ENCODE measurements at regions not wholly inside any gene's neighbourhood (a gene's known extent, or its start where the extent isn't known, plus 50 kb on each side); places are given as distances from the start of the nearest gene placed in this dataset.

GRCh38 chr1:222168621-222169020 lies 379.3 kb downstream of the HHIPL2 start:
- TF ChIP-seq ZNF510 (tag by site-specific recombination; IDR thresholded peaks at IDR 0.05; ENCODE audit: insufficient replicate concordance) (no peak), CTCF (tag by site-specific recombination; IDR thresholded peaks at IDR 0.05) (no peak), ZNF341 (tag by site-specific recombination; IDR thresholded peaks at IDR 0.05; ENCODE audit: low read depth) (no peak), ZNF544 (tag by site-specific recombination; IDR thresholded peaks at IDR 0.05) (no peak), ZNF571 (tag by site-specific recombination; IDR thresholded peaks at IDR 0.05) (no peak), TRIM28 (IDR thresholded peaks at IDR 0.05; ENCODE audit: borderline replicate concordance, low read length) (no peak), ZNF558 (tag by site-specific recombination; IDR thresholded peaks at IDR 0.05) (no peak), PRDM10 (tag by site-specific recombination; IDR thresholded peaks at IDR 0.05) (no peak)
- TF ChIP-seq, protein P1, sequence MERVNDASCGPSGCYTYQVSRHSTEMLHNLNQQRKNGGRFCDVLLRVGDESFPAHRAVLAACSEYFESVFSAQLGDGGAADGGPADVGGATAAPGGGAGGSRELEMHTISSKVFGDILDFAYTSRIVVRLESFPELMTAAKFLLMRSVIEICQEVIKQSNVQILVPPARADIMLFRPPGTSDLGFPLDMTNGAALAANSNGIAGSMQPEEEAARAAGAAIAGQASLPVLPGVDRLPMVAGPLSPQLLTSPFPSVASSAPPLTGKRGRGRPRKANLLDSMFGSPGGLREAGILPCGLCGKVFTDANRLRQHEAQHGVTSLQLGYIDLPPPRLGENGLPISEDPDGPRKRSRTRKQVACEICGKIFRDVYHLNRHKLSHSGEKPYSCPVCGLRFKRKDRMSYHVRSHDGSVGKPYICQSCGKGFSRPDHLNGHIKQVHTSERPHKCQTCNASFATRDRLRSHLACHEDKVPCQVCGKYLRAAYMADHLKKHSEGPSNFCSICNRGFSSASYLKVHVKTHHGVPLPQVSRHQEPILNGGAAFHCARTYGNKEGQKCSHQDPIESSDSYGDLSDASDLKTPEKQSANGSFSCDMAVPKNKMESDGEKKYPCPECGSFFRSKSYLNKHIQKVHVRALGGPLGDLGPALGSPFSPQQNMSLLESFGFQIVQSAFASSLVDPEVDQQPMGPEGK (tag by site-specific recombination; IDR thresholded peaks at IDR 0.05) = no peak
- TF ChIP-seq, protein P2, sequence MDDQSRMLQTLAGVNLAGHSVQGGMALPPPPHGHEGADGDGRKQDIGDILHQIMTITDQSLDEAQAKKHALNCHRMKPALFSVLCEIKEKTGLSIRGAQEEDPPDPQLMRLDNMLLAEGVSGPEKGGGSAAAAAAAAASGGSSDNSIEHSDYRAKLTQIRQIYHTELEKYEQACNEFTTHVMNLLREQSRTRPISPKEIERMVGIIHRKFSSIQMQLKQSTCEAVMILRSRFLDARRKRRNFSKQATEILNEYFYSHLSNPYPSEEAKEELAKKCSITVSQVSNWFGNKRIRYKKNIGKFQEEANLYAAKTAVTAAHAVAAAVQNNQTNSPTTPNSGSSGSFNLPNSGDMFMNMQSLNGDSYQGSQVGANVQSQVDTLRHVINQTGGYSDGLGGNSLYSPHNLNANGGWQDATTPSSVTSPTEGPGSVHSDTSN (CRISPR knock-in tag; IDR thresholded peaks at IDR 0.05) = no peak
- TF ChIP-seq, protein P3, sequence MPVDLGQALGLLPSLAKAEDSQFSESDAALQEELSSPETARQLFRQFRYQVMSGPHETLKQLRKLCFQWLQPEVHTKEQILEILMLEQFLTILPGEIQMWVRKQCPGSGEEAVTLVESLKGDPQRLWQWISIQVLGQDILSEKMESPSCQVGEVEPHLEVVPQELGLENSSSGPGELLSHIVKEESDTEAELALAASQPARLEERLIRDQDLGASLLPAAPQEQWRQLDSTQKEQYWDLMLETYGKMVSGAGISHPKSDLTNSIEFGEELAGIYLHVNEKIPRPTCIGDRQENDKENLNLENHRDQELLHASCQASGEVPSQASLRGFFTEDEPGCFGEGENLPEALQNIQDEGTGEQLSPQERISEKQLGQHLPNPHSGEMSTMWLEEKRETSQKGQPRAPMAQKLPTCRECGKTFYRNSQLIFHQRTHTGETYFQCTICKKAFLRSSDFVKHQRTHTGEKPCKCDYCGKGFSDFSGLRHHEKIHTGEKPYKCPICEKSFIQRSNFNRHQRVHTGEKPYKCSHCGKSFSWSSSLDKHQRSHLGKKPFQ (tag by site-specific recombination; IDR thresholded peaks at IDR 0.05) = no peak

All from HEK293 (cell line).